ENCODE measurements at regions not wholly inside any gene's neighbourhood (a gene's known extent, or its start where the extent isn't known, plus 50 kb on each side); places are given as distances from the start of the nearest gene placed in this dataset.
"Not testable (repeated sequence)": the region's sequence is repeated elsewhere in the genome, so short reads cannot be mapped to it uniquely, and the experiment has no call there.

- not testable (repeated sequence) for DNase-seq (ENCODE audit: low read depth)
Measured at GRCh38 chr1:144140243-144140642, 168.5 kb upstream of the FAM72C start.

GRCh38 chr1:144105006-144105405 is 133.2 kb upstream of the FAM72C start:
- not testable (repeated sequence) for DNase-seq (ENCODE audit: low read depth)

GRCh38 chr1:144104000-144104677 is 132.4 kb upstream of the FAM72C start:
- not testable (repeated sequence) for DNase-seq (ENCODE audit: low read depth)

- DNase-seq (ENCODE audit: low read depth), result not testable (repeated sequence)
Measured at GRCh38 chr1:144103156-144103880, 131.5 kb upstream of the FAM72C start.

GRCh38 chr1:144102046-144102745 is 130.4 kb upstream of the FAM72C start:
- not testable (repeated sequence) for DNase-seq (ENCODE audit: low read depth)

GRCh38 chr1:144101397-144102045 is 129.7 kb upstream of the FAM72C start:
- no peak for DNase-seq (ENCODE audit: low read depth)

GRCh38 chr1:144077167-144077841 is 105.5 kb upstream of the FAM72C start:
- DNase-seq (ENCODE audit: low read depth), result peak; percentile 5

GRCh38 chr1:144076646-144077045 is 104.9 kb upstream of the FAM72C start:
- DNase-seq (ENCODE audit: low read depth), result not testable (repeated sequence)

- DNase-seq (ENCODE audit: low read depth), result not testable (repeated sequence)
Measured at GRCh38 chr1:144070394-144071053, 98.7 kb upstream of the FAM72C start.

- DNase-seq (ENCODE audit: low read depth), result not testable (repeated sequence)
Measured at GRCh38 chr1:144067042-144067441, 95.3 kb upstream of the FAM72C start.

GRCh38 chr1:144066071-144066813 is 94.5 kb upstream of the FAM72C start:
- not testable (repeated sequence) for DNase-seq (ENCODE audit: low read depth)

GRCh38 chr1:144065299-144066060 is 93.7 kb upstream of the FAM72C start:
- DNase-seq (ENCODE audit: low read depth), result not testable (repeated sequence)

GRCh38 chr1:144049365-144049764 is 77.6 kb upstream of the FAM72C start:
- not testable (repeated sequence) for DNase-seq (ENCODE audit: low read depth)

GRCh38 chr1:144046645-144047044 is 74.9 kb upstream of the FAM72C start:
- DNase-seq (ENCODE audit: low read depth), result not testable (repeated sequence)

GRCh38 chr1:144045751-144046546 is 74.2 kb upstream of the FAM72C start:
- DNase-seq (ENCODE audit: low read depth), result peak; percentile 4

GRCh38 chr1:144042251-144042650 is 70.5 kb upstream of the FAM72C start:
- not testable (repeated sequence) for DNase-seq (ENCODE audit: low read depth)

- DNase-seq (ENCODE audit: low read depth), result not testable (repeated sequence)
Measured at GRCh38 chr1:144040293-144040692, 68.5 kb upstream of the FAM72C start.

GRCh38 chr1:144034045-144034444 is 62.3 kb upstream of the FAM72C start:
- DNase-seq (ENCODE audit: low read depth), result not testable (repeated sequence)

- not testable (repeated sequence) for DNase-seq (ENCODE audit: low read depth)
Measured at GRCh38 chr1:144031550-144031949, 59.8 kb upstream of the FAM72C start.

Data from amniotic epithelial cell (primary cell).